Astrocyte of the cerebellum (primary cell): ENCODE measurements at regions not wholly inside any gene's neighbourhood (a gene's known extent, or its start where the extent isn't known, plus 50 kb on each side); places are given as distances from the start of the nearest gene placed in this dataset.

Experiments
- DNase-seq: peaks from one replicate; pipeline ENCODE4 v3.0.0-alpha.2; 2011; ENCODE audit warnings: low read depth
- H3K4me3 ChIP-seq: 2 replicates; pipeline ENCODE4 v1.5.1; 2011; ENCODE audit warnings: mild to moderate bottlenecking, low read depth, low read length, moderate library complexity
- in situ Hi-C: cut with HindIII; loops from 2 replicates; pipeline ENCODE4 v1.10.0; 2017; ENCODE audit warnings: low sequenced_read_pairs
- TF ChIP-seq, protein P1 (sequence below): IDR thresholded peaks from 2 replicates; pipeline ENCODE4 v1.5.1; 2012; ENCODE audit warnings: low read length, low read depth, moderate library complexity, mild to moderate bottlenecking; ENCODE audit errors: missing control alignments

DNA sequence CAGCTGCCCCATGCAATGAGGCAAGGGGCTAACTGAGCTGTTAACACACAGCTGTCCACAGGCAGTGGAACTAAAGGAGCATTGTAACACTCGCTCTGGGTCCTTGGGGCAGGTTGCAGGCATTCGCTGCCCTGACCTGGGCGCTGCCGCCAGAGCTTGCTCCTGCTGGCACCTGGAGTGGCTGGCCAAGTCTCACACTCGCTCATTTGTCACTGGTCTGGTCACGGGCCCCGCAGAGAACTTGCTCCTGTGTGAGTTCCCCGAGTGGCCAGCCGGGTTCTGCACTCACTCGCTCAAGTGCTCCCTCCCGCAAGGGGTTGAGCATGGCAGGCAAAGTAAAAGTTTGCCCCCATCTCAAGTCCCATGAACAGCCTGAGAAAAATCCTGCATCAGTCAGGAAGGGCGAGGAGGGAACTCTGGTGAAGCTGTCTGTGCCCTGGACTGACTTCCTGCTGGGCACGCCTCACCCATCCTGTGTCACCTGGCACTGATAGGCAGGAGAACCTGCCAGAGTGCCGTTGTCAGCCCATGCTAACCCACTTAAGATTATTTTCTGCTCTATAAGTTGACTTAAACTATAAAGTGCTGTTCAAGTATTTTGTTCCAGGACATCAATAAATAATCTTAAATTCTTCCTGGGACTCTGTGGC is 934.8 kb upstream of the GYPC start:
- in situ Hi-C loops: no loop called here
- TF ChIP-seq, protein P1, sequence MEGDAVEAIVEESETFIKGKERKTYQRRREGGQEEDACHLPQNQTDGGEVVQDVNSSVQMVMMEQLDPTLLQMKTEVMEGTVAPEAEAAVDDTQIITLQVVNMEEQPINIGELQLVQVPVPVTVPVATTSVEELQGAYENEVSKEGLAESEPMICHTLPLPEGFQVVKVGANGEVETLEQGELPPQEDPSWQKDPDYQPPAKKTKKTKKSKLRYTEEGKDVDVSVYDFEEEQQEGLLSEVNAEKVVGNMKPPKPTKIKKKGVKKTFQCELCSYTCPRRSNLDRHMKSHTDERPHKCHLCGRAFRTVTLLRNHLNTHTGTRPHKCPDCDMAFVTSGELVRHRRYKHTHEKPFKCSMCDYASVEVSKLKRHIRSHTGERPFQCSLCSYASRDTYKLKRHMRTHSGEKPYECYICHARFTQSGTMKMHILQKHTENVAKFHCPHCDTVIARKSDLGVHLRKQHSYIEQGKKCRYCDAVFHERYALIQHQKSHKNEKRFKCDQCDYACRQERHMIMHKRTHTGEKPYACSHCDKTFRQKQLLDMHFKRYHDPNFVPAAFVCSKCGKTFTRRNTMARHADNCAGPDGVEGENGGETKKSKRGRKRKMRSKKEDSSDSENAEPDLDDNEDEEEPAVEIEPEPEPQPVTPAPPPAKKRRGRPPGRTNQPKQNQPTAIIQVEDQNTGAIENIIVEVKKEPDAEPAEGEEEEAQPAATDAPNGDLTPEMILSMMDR: no peak
- no peak overlapping the region for H3K4me3 ChIP-seq
- DNase-seq: no peak

DNA sequence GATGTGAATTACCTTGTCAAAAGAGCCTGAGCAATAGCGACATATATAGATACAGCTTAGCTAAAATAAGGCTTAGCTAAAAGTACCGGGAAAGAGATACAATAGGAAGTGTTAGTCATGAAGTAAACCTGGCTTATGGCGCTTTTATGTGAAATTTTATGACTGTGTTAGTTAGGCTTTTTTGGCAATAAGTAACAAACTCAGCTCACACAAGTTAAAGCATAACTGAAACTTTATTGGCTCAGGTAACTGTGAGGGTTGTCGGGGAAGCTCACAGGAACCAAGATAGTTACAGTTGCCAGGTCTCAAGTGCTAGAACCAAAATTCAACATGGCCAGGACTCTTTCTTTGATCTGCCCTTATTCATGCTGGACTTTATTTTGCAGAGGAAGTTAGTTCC is 925.0 kb upstream of the GYPC start:
- in situ Hi-C loops: no loop called here
- no peak overlapping the region for H3K4me3 ChIP-seq
- DNase-seq: no peak
- TF ChIP-seq, protein P1: no peak

DNA sequence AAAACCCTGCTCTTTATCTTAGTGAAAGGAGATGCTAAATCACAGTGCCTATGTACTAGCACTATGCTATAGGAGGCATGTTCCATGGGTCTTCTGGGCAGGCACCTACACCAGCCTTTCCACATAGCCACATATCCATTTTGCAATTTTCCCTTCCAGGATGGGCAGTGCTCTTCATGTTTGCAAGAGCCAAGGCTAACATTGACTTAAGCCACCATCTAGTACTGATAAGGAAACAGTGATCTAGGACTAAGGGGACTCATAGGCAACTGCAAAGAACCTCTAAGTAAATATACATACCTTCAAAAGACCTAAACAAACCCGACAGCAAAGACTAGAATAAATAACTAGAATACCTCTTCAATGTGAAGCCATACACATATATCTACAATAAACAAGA is 919.7 kb upstream of the GYPC start:
- TF ChIP-seq, protein P1: no peak
- in situ Hi-C loops: no loop called here
- no peak for DNase-seq
- H3K4me3 ChIP-seq: no peak overlapping the region

DNA sequence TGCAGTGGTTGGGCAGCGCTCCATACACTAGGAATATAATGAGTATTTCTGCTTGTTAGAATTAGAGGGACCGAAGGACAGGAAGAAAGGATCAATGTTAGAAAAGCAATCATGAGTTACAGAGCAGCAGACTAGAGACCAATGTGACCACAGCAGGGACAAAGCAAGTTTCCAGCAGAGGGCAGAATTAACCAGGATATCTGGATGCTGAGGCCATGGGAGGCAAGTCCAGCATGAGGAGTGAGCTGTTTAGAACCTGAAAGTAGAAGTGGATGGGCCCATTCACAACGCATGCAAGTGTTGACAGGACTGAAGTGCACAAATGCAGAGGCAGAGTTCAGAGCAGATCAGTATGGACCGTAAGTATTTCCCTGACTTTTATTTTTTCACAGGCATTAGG is 910.4 kb upstream of the GYPC start:
- in situ Hi-C loops: no loop called here
- DNase-seq: no peak
- no peak overlapping the region for H3K4me3 ChIP-seq
- TF ChIP-seq, protein P1: no peak

DNA sequence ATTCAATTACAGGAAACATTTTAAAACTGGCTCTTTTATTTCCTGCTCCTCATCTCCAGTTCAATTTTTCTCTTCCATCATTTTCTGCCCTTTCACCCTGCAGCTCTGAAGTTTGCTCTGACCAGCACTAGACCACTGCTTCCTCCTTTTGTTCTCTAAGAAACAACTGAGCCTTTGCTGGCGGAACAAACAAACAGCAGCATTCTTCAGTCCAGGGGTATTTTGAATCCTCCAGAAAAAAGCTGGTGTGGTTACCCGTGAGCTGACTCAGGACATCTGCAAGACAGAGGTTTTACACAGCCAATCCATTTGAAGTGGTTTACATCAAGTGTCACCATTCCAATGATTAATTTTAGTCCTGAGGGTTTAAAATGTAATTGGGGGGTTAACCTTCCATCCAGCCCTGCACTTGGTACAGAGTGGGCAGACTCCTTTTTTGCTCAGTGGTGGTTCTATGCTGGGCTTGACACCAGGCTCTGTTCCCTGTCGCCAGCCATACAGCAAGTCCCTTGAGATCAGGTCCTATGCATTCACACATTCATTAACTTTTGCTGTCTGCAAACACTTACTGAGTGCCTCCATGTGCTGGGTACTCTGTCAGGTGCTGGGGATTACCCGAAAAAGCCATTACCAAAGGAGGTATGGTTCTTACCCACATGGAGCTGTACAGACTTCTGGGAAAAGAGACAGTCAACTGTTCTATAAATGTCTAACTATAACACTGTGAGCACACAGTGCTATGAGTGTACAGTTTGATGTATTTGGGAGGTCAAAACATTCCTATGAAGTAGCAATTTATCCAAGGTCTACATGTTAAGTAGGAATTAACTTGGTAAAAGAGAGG is 909.4 kb upstream of the GYPC start:
- TF ChIP-seq, protein P1: no peak
- DNase-seq: no peak
- in situ Hi-C loops: no loop called here
- H3K4me3 ChIP-seq: no peak overlapping the region

DNA sequence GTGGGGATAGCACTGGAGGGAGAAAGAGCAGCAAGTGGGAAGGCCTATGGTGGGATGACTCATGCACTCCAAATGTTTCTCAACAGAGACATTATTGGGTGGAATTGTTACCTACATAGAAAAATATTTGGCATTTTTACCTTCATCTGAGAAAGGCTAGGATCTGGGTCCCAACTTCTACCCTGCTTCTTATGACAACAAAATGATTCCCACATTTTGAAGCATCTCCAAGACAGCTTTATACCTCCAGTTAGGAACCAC is 908.9 kb upstream of the GYPC start:
- DNase-seq: no peak
- H3K4me3 ChIP-seq: no peak overlapping the region
- TF ChIP-seq, protein P1: no peak
- in situ Hi-C loops: no loop called here
